Skeletal muscle tissue (tissue), 3 donors: ENCODE measurements at regions not wholly inside any gene's neighbourhood (a gene's known extent, or its start where the extent isn't known, plus 50 kb on each side); places are given as distances from the start of the nearest gene placed in this dataset.

Source experiments
- H3K27ac ChIP-seq: one replicate; pipeline ENCODE4 v1.7.0; 2013; ENCODE audit warnings: mild to moderate bottlenecking, low read depth, low read length, inconsistent platforms
- H3K27me3 ChIP-seq, 3 donors: one replicate each; pipeline ENCODE4 v1.7.0; 2013; ENCODE audit warnings: low read length in 3 of 3; ENCODE audit not compliant: control insufficient read depth in 3 of 3, insufficient read depth in 3 of 3
- H3K36me3 ChIP-seq, 3 donors: one replicate each; pipeline ENCODE4 v1.7.0; 2013; ENCODE audit warnings: low read length in 3 of 3; ENCODE audit not compliant: control insufficient read depth in 3 of 3, insufficient read depth in 3 of 3
- H3K4me1 ChIP-seq, 3 donors: one replicate each; pipeline ENCODE4 v1.7.0; 2013; ENCODE audit warnings: low read length in 3 of 3, mild to moderate bottlenecking in 3 of 3; ENCODE audit not compliant: control insufficient read depth in 3 of 3, insufficient read depth in 3 of 3
- H3K4me3 ChIP-seq, 3 donors: one replicate each; pipeline ENCODE4 v1.7.0; 2013; ENCODE audit warnings: low read length in 3 of 3
- H3K9ac ChIP-seq, 3 donors: one replicate each; pipeline ENCODE4 v1.7.0; 2013; ENCODE audit warnings: low read length in 3 of 3, mild to moderate bottlenecking in 3 of 3, moderate library complexity in 2 of 3, low read depth in 1 of 3
- H3K9me3 ChIP-seq, 3 donors: one replicate each; pipeline ENCODE4 v1.7.0; 2013; ENCODE audit warnings: low read length in 3 of 3; ENCODE audit not compliant: control insufficient read depth in 3 of 3
- donor health status: Osteomylitis.

GRCh38 chr6:169896826-169897456 lies 145.5 kb downstream of the ERMARD start:
- no peak overlapping the region for H3K27ac ChIP-seq
- H3K9ac ChIP-seq, result no peak overlapping the region
- no peak overlapping the region for H3K4me3 ChIP-seq
- no peaks in the 10 kb centered on the region for H3K36me3 ChIP-seq
- no peaks in the 10 kb centered on the region for H3K9me3 ChIP-seq
- no peaks in the 10 kb centered on the region for H3K4me1 ChIP-seq
- peaks cover 0 to 3% (median 0%) of the 10 kb centered on the region in 3 donors for H3K27me3 ChIP-seq

GRCh38 chr6:169895926-169896761 lies 144.7 kb downstream of the ERMARD start:
- no peak overlapping the region for H3K9ac ChIP-seq
- no peaks in the 10 kb centered on the region for H3K9me3 ChIP-seq
- H3K27me3 ChIP-seq, result peaks cover 0 to 3% (median 0%) of the 10 kb centered on the region in 3 donors
- no peaks in the 10 kb centered on the region for H3K36me3 ChIP-seq
- H3K4me3 ChIP-seq, result no peak overlapping the region
- no peaks in the 10 kb centered on the region for H3K4me1 ChIP-seq
- H3K27ac ChIP-seq, result no peak overlapping the region

- H3K9me3 ChIP-seq, result no peaks in the 10 kb centered on the region
- H3K4me1 ChIP-seq, result no peaks in the 10 kb centered on the region
- H3K27me3 ChIP-seq, result peaks cover 0 to 5% (median 5%) of the 10 kb centered on the region in 3 donors
- no peak overlapping the region for H3K4me3 ChIP-seq
- H3K9ac ChIP-seq, result no peak overlapping the region
- no peaks in the 10 kb centered on the region for H3K36me3 ChIP-seq
- no peak overlapping the region for H3K27ac ChIP-seq
These were observed 143.8 kb downstream of the ERMARD start for GRCh38 chr6:169895000-169895759.

GRCh38 chr6:169894377-169894960 lies 143.0 kb downstream of the ERMARD start:
- Histone ChIP-seq H3K27ac (no peak overlapping the region), H3K36me3 (no peaks in the 10 kb centered on the region), H3K9me3 (no peaks in the 10 kb centered on the region), H3K4me3 (no peak overlapping the region), H3K9ac (no peak overlapping the region), H3K4me1 (no peaks in the 10 kb centered on the region), H3K27me3 (peaks cover 3 to 11% (median 8%) of the 10 kb centered on the region in 3 donors)

GRCh38 chr6:169893624-169894023 lies 142.2 kb downstream of the ERMARD start:
- H3K27ac ChIP-seq, result no peak overlapping the region
- no peaks in the 10 kb centered on the region for H3K9me3 ChIP-seq
- H3K36me3 ChIP-seq, result no peaks in the 10 kb centered on the region
- H3K4me1 ChIP-seq, result no peaks in the 10 kb centered on the region
- H3K9ac ChIP-seq, result no peak overlapping the region
- H3K4me3 ChIP-seq, result no peak overlapping the region
- peaks cover 7 to 13% (median 11%) of the 10 kb centered on the region in 3 donors for H3K27me3 ChIP-seq

- Histone ChIP-seq H3K9ac (no peak overlapping the region), H3K4me3 (no peak overlapping the region), H3K4me1 (no peaks in the 10 kb centered on the region), H3K36me3 (no peaks in the 10 kb centered on the region), H3K9me3 (no peaks in the 10 kb centered on the region), H3K27me3 (peaks cover 9 to 14% (median 13%) of the 10 kb centered on the region in 3 donors), H3K27ac (no peak overlapping the region)
These were observed 140.4 kb downstream of the ERMARD start for GRCh38 chr6:169891846-169892245.

- Histone ChIP-seq H3K36me3 (no peaks in the 10 kb centered on the region), H3K27me3 (peaks cover 9 to 16% (median 14%) of the 10 kb centered on the region in 3 donors), H3K4me1 (no peaks in the 10 kb centered on the region), H3K9ac (no peak overlapping the region), H3K4me3 (no peak overlapping the region), H3K9me3 (no peaks in the 10 kb centered on the region), H3K27ac (no peak overlapping the region)
These were observed 140.0 kb downstream of the ERMARD start for GRCh38 chr6:169891421-169891820.

GRCh38 chr6:169890901-169891300 lies 139.5 kb downstream of the ERMARD start:
- H3K27ac ChIP-seq, result no peak overlapping the region
- no peaks in the 10 kb centered on the region for H3K36me3 ChIP-seq
- H3K4me3 ChIP-seq, result no peak overlapping the region
- no peak overlapping the region for H3K9ac ChIP-seq
- no peaks in the 10 kb centered on the region for H3K9me3 ChIP-seq
- peaks cover 9 to 17% (median 14%) of the 10 kb centered on the region in 3 donors for H3K27me3 ChIP-seq
- no peaks in the 10 kb centered on the region for H3K4me1 ChIP-seq

GRCh38 chr6:169890049-169890448 lies 138.6 kb downstream of the ERMARD start:
- Histone ChIP-seq H3K36me3 (no peaks in the 10 kb centered on the region), H3K9me3 (no peaks in the 10 kb centered on the region), H3K27ac (no peak overlapping the region), H3K9ac (no peak overlapping the region), H3K4me3 (no peak overlapping the region), H3K27me3 (peaks cover 9 to 18% (median 14%) of the 10 kb centered on the region in 3 donors), H3K4me1 (no peaks in the 10 kb centered on the region)
